GM12873 (cell line): ENCODE measurements at regions not wholly inside any gene's neighbourhood (a gene's known extent, or its start where the extent isn't known, plus 50 kb on each side); places are given as distances from the start of the nearest gene placed in this dataset.

Source experiments
- TF ChIP-seq, protein P1 (sequence below): IDR thresholded peaks from 2 replicates; pipeline ENCODE4 v1.5.1; 2012; ENCODE audit warnings: low read depth, mild to moderate bottlenecking, moderate library complexity, low read length, control low read depth; ENCODE audit not compliant: insufficient read depth; ENCODE audit errors: missing control alignments

- TF ChIP-seq, protein P1, sequence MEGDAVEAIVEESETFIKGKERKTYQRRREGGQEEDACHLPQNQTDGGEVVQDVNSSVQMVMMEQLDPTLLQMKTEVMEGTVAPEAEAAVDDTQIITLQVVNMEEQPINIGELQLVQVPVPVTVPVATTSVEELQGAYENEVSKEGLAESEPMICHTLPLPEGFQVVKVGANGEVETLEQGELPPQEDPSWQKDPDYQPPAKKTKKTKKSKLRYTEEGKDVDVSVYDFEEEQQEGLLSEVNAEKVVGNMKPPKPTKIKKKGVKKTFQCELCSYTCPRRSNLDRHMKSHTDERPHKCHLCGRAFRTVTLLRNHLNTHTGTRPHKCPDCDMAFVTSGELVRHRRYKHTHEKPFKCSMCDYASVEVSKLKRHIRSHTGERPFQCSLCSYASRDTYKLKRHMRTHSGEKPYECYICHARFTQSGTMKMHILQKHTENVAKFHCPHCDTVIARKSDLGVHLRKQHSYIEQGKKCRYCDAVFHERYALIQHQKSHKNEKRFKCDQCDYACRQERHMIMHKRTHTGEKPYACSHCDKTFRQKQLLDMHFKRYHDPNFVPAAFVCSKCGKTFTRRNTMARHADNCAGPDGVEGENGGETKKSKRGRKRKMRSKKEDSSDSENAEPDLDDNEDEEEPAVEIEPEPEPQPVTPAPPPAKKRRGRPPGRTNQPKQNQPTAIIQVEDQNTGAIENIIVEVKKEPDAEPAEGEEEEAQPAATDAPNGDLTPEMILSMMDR = no peak
Observed at GRCh38 chr1:168843950-168844349, 114.9 kb upstream of the DPT start.

DNA sequence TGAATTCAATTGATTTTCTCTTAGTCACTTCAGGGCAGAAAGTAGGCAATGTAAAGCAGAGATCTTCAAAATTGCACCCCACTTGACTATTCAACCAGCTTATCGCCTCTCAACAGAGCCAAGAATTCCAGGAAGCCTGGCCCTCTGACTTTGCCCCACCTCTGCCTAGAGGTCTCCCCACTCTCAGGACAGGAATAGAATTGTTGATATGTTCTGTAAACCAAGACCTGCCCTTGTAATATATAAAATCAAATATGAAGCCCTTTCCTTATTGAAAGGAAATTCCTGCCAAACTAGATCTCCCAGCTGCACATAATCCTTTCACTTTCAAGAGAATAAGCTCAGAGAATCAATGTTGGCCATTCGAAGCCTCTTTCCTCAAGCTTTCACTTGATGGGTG lies 116.1 kb upstream of the DPT start:
- TF ChIP-seq, protein P1 = no peak

DNA sequence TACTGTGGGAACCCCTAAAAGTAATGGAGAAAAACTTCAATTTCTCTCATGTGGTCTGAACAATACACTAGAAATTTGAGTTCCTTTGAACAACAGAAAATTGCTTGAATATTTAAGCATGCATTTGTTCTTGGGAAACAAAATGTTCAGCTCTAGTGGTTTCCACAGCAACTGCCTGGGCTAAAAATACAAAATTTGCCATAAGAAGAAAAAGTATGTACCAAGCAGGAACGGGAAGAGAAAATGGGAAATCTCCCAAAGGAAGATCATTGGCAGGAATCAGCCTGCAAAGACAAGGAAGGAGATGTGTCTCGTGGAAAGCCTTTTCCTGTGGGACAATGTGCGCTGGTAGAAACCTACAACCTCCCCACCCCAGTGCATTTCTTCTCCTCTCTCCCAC lies 119.0 kb upstream of the DPT start:
- TF ChIP-seq, protein P1 = no peak

- TF ChIP-seq, protein P1 = no peak
Observed at GRCh38 chr1:168861421-168862004, 132.5 kb upstream of the DPT start.

DNA sequence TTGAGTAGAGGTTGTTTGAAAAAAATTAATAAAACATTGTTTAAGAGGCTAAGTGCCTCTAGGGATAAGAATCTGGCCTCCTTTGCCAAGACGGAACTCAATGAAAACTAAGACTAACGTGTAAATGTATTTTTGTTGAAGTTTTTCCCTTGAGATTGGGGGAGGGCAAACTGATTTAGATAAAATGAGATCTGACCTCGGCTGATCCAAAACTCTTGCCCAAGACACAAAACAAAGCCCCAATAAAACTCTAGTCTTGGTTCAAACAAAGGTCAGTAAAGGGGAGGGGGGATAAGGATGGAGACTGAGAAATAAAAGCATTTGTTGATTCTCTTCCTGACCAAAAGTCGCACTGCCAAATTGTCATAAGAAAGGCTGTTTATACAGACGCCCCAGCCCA lies 134.8 kb upstream of the DPT start:
- TF ChIP-seq, protein P1 = no peak

GRCh38 chr1:168864266-168864665 lies 135.3 kb upstream of the DPT start:
- TF ChIP-seq, protein P1 = no peak

DNA sequence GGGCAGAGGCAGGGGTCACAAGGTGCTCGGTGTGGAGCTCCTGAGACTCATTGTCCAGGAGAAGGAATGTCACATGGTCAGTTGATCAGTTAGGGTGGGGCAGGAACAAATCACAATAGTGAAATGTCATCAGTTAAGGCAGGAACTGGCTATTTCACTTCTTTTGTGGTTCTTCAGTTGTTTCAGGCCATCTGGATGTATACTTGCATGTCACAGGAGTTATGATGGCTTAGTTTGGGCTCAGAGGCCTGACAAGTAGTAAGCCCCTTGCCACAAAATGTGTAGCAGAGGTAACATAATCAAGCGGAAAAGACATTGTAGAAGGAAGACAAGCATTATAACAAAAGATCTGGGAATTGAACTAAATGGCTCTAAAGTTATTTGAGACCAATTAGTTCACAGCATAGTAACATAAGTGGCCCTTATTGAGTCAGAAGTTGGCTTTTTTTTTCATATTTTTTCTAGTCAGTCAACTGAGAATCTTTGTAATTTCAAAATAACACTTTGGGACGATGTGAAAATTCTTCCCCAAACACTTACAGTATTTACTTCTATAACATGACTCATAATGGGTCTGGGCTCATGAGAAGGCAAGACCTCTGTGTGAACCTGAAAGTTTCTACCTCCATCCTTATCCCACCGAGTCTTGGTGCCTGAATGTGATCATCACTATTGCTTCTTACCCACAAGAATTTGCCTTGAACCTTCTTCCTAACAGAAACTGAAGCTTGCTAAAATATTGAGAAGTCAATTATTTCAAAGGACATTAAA lies 137.0 kb upstream of the DPT start:
- TF ChIP-seq, protein P1 = no peak
